ENCODE measurements at regions not wholly inside any gene's neighbourhood (a gene's known extent, or its start where the extent isn't known, plus 50 kb on each side); places are given as distances from the start of the nearest gene placed in this dataset.
"Not testable (repeated sequence)": the region's sequence is repeated elsewhere in the genome, so short reads cannot be mapped to it uniquely, and the experiment has no call there.

DNA sequence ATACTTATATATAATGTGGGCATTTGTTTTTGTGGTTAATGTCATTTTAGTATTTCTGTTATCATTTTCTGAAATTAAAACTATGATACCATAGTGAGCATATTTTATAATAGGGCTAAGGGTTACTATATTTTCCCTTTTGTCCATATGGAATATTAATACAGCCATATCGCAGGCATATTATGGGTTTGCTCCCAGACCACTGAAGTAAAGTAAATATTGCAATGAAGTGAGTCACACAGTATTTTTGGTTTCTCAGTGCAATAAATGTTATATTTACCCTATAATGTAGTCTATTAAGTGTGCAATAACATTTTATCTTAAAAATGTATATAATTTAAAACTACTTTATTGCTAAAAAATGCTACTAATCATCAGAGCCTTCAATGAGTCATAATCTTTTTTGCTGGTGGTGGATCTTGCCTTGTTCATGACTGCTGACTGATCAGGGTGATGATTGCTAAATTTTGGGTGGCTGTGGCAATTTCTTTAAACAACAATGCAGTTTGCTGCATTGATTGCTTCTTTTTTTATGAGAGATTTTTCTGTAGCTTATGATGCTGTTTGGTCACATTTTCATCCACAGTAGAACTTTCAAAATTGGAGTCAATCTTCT, 1044.5 kb upstream of the NOVA1 start:
- DNase-seq, result no peak

DNA sequence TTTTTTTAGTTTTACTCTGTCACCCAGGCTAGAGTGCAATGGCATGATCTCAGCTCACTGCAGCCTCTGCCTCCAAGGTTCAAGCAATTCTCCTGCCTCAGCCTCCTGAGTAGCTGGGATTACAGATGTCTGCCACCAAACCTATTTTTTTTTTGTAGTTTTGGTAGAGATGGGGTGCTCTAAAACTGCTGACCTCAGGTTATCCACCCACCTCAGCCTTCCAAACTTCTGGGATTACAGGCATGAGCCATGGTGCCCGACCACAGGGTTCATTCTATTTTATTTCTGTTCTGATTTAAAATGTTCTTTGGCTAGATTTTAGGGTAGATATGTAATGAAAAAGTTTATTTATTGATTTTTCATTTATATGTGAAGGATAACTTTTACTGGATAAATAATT, 1062.8 kb upstream of the NOVA1 start:
- no peak for DNase-seq

DNA sequence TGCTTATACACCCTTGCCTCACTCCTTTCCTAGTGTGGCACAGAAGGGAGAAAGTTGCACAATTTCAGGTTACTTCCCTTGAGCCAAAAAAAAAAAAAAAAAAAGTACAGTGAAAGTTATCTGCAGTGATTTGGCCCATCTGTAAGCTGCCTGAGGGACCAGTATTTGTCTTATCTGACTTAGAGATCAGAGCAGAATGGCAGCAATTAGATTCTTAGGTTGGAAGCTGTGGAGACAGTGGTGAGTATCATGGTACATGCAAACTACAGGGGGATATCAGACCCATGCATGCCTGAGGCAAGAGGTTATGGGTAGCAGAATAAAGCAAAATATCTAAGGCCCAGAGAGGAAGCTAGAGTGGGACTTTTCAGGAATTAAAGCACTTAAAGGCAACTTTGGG, 1070.7 kb upstream of the NOVA1 start:
- no peak for DNase-seq

DNA sequence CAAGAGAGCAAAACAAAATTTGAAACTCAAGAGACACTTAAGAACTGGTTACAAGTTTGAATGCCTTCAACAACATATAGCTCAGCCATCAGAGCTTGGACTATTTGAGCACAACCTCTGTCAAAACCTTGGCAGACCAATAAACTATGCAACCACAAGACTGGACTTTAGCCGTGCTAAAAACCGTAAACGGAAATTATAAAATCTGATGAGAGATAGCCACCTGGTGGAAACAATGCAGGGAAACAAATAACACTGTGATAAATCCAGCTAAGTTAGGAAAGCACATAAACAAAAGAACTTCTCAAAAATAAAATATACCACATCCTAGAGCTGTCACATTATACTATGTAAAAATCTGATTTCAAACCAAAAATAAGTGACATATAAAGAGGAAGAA, 1074.2 kb upstream of the NOVA1 start:
- no peak for DNase-seq

DNA sequence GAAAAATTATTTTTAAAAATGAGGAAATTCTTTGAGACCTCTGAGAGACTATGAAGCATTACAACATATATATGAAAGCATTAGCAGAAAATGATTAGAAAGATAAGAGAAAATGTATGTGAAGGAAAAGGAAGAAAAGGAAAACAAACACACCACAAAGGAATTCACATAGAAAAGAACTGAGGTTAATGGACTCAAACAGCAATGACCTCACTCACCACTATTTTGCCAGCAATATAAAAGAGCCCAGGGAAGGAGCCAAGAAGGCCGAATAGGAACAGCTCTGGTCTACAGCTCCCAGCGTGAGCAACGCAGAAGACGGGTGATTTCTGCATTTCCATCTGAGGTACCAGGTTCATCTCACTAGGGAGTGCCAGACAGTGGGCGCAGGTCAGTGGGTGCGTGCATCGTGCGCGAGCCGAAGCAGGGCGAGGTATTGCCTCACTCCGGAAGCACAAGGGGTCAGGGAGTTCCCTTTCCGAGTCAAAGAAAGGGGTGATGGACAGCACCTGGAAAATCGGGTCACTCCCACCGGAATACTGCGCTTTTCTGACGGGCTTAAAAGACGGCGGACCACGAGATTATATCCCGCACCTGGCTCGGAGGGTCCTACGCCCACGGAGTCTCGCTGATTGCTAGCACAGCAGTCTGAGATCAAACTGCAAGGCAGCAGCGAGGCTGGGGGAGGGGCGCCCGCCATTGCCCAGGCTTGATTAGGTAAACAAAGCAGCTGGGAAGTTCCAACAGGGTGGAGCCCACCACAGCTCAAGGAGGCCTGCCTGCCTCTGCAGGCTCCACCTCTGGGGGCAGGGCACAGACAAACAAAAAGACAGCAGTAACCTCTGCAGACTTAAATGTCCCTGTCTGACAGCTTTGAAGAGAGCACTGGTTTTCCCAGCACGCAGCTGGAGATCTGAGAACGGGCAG, 1075.2 kb upstream of the NOVA1 start:
- not testable (repeated sequence) for DNase-seq

DNA sequence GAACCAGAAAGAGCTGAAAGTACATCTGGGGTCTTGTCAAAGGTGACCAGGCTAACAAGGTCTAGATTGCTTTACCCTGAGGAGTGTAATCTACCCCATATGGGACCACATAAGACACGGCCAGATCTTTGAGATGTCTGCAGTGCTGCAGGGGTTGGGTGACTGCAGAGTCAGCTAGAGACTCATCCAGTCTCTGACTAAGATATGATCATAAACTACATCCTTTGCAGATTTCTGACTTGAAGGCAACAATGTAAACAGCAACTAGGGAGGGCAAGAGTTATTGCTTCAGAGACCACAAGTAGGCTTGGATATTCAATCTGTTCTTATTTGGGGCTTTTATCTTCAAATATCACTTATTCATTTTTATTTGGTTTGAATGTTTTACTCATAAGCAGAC, 1080.5 kb upstream of the FOXG1 start:
- DNase-seq, result no peak

DNA sequence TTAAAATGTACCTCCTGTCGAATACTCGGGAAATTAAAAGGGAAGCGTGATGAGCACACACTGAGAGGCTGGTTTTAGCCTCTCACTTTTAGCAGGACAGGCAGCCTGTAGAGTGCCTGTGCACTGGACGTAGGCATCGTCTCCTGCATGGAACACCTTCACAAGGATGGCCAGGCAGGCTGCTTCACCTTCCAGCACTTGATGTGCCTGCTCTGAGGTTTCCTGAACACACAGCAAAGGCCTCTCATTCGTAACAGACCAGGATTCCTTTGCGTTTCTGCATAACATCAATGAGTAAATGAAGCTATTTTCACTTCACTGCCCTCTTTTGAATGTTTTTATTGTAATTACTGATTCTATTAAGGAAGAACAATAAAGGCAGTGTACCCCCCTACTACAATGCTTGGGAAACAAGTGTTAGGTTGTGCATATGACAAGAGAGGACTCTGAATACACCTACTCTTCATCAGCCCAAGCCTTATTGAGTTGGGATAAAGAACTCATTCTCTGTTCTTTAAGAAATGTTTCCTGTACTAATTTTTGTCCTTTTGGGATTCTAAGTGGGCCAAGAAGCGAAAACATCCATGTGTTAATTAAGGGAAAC, 1077.6 kb upstream of the FOXG1 start:
- DNase-seq, result no peak

DNA sequence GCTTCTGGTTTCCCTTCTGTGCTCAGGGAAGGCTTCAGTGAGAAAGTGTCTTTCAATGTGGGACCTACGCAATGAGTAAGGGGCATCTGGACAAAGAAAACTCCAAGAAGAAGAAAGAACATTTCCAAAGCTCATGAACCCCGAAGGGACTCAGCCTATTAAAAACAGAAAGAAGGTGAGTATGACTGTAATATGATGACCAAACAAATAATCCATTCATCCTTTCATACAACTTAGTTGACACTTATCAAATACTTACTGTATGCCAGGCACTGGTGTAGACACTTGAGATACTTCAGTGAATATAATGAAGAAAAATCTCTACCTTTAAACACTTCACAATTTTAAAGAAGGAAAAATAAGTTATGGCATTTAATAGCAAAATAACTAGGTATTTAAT, 1054.2 kb upstream of the FOXG1 start:
- DNase-seq, result no peak

DNA sequence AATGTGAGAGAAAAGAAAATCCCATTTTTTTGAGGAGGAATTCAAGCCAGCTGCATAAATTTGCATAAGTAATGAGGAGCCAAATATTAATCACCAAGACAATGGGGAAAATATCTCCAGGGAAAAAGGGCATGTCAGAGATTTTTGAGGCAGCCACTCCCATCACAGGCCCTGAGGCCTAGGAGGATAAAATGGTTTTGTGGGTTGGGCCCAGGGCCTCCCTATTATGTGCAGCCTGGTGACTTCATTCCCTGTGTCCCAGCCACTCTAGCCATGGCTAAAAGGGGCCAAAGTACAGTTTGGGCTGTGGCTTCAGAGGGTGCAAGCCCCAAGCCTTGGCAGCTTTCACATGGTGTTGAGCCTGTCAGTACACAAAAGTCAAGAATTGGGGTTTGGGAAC, 1051.0 kb upstream of the FOXG1 start:
- no peak for DNase-seq

DNA sequence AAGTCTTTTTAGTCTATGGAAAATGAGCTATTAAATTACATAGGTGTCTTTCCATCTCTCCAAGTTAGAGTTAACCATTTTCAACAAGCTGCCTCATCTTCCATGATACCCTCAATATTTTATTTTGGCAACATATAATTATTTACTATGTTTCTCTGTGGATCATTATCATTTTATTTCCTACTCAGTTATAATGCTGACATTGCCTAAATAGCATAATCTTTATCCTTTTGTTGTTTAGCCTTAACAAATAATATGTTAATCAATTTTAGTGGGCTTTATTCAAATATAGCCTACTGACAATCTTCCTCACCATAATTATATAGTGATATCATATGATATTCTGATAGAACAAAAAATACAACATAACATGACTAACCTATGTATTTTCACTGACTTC, 1044.8 kb upstream of the FOXG1 start:
- no peak for DNase-seq

DNA sequence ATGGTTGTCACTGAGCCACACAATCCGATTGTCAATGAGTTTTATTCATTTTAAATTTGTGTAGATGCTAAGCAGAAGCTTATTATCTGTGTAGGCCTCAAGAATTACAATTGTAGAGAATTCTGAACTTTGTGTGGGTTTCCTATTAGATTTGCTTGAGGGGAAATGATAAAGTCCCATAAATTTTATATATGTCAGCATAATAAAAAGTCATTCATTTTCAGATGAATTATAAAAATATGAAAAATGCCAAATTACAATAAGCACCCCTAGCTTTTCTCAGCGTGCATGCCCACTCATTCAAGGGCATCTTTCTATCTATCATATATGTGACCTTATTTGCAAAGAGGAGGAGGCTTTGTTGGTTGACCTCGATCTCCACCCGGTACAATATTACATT, 1041.1 kb upstream of the FOXG1 start:
- DNase-seq, result no peak

DNA sequence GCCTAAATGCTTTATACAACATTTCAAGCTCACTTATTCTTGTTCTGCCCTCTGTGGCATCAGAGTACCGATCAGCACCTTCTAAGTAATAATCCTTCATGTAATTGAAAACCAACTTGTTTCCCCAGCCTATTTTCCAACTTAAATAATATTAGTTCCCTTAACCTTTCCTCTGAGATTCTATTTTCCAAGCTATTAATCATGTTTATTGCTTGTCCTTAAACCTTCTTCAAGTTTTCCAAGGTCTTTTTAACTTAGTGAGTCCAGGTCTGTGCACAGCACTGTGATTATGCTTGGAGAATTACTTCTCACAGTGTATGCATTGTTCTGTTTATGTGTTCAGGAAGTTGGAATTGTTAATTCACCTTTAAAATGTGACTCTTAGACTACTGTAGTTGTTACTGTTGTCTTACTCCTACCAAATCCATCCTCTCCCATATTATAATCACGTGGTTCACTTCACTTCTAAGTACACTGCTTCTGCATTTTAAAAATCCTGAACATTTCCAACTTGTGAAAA, 1039.3 kb upstream of the FOXG1 start:
- peak; percentile 60 for DNase-seq

DNA sequence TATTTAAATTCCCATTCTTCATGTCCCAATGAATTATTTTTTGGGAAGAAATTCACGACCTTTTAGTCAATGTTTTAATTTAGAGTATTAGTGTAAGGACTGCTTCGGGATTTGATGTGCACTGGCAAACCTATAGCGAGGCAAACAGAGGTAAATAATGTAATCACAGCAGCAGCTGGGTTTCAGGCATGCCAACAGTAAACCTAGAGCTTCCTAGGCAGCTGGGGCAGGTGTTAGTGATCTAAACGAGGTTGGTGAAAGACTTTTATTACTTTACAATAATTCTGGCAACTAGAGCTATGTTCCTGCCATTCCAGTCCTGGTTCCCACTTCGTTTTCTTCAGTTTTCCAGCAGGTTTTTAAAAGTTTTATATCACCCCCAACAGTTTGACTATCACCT, 1036.4 kb upstream of the FOXG1 start:
- no peak for DNase-seq

DNA sequence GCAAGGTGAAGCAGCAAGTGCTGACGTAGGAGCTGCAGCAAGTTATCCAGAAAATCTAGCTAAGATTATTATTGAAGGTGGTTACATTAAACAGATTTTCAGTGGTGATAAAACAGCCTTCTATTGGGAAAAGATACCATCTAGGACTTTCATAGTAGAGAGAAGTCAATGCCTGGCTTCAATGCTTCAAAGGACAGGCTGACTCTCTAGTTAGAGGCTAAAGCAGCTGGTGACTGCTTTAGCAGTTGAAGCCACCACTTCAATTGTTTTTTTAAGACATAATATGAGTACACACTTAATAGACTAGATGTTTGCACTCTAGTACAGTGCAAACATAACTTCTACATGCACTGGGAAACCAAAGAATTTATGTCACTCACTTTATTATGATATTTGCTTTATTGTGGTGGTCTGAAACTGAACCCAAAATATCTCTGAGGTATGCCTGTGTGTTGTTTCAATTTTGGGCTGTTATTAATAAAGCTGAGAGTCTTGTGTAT, 1026.9 kb upstream of the FOXG1 start:
- DNase-seq, result peak; percentile 65

DNA sequence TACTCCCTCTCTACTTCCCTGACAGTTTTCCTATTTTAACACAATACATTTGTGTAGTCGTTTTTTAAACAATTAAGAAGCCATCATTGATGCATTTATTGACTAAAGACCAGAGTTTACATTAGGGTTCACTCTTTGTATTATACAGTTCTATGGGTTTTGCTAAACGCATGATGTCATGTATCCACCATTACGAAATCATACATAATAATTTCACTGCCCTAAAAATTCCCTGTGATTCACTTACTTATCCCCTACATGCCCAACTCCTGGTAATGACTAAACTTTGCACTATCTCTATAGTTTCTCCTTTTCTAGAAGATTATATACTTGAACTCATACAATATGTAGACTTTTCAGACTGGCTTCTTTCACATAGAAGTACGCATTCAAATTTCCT, 1016.5 kb upstream of the FOXG1 start:
- DNase-seq, result no peak

DNA sequence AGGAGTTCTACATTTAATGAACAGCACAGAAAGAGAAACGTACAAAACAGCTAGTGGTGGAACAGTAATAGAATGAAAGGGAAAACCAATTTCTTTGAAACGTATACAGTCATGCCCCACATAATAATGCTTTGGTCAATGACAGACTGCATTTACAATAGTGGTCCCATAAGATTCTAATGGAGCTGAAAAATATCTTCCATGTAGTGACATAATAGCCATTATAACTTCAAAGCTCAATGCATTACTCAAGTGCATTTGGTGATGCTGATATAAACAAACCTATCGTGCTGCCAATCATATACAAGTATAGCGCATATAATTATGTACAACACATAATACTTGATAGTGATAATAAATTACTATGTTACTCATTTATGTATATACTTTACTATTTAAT, 1008.9 kb upstream of the FOXG1 start:
- not testable (repeated sequence) for DNase-seq

DNA sequence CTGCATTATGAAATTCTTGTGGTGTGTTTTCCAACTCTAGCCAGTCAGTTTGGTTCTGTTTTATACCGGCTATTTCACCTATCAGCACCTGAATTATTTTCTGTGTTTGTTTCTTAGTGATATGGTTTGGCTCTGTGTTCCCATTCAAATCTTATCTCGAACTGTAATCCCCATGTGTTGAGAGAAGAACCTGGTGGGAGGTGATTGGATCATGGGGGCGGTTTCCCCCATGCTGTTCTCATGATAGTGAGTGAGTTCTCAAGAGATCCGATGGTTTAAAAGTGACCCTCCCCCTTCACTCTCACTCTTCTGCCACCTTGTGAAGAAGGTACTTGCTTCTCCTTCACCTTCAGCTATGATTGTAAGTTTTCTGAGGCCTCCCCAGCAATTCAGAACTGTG, 1006.2 kb upstream of the FOXG1 start:
- DNase-seq, result not testable (repeated sequence)

DNA sequence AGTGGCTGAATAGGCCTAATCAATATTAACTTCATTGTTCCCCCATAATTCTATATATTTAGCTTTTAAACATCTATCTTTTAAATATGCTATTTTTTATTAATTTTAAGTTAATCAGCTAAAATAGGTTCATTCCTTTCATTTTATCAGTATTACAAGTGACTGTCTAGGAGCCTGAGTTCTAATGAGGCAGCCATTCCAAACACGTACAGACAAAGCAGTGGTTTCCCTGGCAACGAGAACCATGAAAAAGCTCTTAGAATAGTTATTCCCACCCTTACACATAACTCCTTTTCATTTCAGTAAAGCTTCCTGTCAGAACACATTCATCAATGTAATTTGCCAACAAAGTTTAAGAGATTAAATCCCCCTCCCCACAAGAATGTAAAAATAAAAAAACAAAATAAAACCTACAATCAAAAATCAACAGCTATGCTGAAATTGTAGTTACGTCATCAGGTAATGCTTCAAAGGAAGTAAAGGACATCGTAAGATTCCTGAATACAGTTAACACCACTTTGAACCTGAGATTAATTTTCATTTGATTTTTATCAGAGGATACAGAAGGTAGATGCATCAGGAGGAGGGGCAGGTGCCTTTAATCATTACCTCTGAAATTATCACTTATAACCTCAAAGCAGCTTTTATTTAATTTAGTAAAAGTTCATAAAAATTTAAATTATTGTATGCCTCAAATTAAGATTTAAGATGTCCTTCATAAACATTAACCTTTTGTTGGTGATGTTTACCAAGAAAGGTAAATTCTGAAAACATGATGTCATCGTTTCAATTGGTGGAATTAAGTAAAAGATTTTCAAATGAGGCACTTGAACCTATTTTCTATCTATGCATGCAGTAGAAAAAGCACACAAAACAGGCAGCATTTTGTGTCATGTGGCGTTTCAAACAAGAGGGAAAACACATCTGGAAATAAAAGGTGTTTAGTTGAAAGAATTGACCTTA, 967.2 kb upstream of the FOXG1 start:
- not testable (repeated sequence) for DNase-seq

DNA sequence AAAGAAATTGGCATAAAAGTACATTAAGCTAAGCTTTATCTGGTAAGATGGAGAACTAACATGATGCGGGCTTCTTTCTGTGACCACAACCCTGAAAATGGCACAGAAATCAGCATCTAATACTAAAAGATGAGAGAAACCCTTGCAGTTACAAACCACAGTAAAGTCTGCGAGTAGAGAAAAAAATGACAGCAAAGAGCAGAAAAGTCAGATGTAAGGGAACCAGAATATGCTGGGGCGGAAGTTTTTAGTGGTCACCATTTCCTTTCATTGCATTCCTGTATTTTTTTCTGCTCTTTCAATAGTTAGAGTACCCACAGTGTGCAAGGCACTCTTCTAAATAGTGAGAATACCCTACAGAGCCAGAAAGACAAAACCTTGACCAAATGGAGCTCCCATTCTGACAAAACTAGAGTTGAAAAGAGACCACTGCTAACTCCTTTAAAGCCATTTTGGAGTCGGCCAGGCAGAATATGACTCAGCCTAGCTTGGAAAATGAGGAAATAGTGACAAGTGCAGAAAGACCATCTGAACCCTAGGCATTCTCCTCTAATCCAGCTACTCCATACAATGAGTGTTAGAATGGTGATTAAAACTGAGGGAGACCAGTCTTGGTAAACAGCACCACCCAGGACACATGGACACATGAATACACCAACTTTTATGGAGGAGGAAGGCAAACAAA, 948.7 kb upstream of the FOXG1 start:
- not testable (repeated sequence) for DNase-seq

DNA sequence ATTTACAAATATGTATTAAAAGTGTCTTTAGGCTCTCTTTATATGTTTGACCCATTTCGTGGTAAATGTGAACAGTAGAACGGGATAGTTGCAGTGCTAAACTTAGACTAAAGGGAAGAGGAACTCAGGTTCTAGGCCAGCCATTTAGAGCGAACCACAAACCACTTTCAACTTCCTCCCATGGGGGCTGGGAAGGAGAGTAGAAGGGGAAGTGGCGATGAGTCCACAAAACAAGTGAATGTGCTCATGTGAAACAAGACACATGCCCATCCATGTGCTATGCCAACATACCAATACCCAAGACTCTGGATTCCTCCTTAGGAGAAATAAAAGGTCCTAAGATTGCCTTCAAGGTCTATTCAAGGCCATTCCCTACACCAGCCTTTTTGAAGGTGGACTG, 940.4 kb upstream of the FOXG1 start:
- DNase-seq, result not testable (repeated sequence)

DNA sequence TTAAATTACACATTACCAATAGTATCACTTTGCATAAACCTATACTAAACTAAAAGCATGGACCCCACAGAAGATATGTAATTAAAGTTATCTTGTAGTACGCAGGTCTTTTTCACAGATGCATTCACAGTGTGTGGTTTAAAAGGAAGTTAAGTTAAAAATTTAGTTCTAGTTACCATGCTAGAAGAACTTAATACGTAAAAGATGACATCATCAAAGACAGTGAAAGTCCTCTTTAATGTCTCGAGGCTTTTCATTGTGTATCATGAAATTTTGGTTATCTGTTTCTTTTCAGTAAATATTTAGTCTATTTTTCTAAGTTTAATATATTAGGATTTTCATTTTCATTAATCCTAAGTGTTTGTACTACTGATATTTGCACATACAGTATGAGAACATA, 934.6 kb upstream of the FOXG1 start:
- not testable (repeated sequence) for DNase-seq

DNA sequence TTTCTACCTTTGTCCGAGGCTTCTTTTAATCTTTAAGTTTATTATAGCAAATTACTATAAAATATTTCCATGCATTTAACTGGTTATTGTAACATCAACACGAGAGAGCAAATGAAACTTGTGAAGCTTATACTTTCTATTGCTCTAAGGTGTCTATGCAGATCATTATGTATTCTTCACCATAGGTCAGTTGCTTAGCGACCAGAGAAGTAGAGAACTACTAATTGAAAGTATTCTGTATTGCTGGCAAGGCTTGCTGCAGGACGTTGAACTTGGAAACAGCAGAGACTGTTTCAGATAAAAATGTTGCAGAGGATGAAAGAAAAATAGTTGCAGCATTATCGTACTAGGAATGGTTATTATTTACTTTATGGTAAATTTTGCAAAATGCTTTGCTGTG, 933.6 kb upstream of the FOXG1 start:
- DNase-seq, result not testable (repeated sequence)

All from DMS79 treated with DMSO at 0.1 percent for 48 hours (cell line).